GM21529 (cell line): ENCODE measurements at regions not wholly inside any gene's neighbourhood (a gene's known extent, or its start where the extent isn't known, plus 50 kb on each side); places are given as distances from the start of the nearest gene placed in this dataset.
"Not testable (repeated sequence)": the region's sequence is repeated elsewhere in the genome, so short reads cannot be mapped to it uniquely, and the experiment has no call there.

ENCODE experiments used
- ATAC-seq: cut with Tn5 transposase; IDR thresholded peaks from one replicate; pipeline ENCODE4 v1.9.1; 2021; ENCODE audit not compliant: unreplicated experiment

- no peak for ATAC-seq
Measured at GRCh38 chr3:18562364-18563154, 137.4 kb upstream of the SATB1 start.

DNA sequence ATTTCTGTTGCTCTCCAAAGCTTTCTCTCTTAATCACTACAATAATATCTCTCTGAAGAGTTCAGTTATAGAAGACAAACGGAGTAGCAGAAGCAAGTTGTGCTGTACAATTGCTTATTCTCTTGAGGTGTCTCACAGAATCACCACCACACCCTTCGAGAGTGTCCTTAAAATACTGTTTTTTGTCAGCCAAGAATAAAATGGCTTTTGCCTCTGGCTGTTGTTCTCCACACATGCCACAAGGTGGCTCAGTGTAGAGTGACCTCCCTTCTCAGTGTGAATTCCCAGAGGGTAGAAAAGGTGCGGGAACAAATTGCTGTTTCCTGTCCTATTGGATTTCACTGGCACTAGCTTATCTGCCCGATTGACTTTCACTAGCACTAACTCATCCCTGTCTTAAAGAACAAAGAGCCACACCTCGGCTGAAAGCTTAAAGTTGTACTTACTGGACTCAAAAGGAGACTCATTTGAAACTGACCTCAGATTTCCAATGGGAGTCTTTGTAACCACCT, 134.2 kb upstream of the SATB1 start:
- peak; percentile 55 for ATAC-seq

- no peak for ATAC-seq
Measured at GRCh38 chr3:18558507-18558906, 133.4 kb upstream of the SATB1 start.

- no peak for ATAC-seq
Measured at GRCh38 chr3:18557216-18557615, 132.1 kb upstream of the SATB1 start.

DNA sequence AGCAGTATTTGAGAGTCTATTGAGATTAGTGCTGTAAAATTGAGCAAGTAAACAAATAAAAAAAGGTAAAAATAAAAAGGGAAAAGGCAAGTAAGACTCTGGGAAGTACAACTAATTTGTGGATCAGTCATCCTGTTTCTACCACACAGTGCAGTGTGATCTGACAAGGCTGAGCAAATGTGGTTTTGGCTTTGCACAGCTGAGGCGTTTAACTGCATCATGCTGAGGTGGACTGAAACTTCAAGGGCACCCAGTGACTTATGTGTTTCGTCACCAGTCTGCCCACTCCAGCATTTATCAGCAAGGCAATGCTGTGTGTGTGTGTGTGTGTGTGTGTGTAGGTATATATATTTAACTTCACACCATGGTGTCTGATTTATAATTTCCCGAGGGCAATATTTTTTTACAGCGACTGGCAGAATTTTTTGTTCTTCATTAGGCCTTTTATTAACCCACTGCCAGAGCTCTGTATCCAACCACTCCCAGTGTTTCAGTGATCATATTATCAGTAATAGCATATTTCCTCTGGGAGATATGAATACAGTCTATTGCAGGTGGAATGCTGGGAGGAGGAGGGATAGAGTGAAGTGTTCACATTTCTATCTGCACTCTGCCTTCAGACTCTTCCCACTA, 131.5 kb upstream of the SATB1 start:
- peak; percentile 90 for ATAC-seq

DNA sequence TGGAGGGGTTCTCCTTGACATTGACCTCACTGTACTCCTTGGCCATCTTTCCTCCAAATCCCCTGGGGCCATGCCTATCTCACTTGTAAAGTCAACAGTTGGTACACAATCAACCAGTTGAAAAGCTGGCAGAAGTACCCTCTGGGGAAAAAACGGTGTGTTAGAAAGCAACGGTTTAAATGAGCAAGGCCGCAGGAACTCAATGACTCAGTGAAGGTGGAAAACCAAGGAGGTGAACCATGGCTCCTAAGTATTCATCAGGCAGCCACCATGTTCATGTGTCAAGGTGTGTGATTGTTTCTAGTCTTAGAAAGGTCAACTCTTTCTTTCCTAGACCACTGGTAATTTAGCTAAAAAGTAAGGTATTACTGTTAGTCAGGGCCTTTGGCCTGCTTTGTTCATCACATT, 130.9 kb upstream of the SATB1 start:
- ATAC-seq, result peak; percentile 26

DNA sequence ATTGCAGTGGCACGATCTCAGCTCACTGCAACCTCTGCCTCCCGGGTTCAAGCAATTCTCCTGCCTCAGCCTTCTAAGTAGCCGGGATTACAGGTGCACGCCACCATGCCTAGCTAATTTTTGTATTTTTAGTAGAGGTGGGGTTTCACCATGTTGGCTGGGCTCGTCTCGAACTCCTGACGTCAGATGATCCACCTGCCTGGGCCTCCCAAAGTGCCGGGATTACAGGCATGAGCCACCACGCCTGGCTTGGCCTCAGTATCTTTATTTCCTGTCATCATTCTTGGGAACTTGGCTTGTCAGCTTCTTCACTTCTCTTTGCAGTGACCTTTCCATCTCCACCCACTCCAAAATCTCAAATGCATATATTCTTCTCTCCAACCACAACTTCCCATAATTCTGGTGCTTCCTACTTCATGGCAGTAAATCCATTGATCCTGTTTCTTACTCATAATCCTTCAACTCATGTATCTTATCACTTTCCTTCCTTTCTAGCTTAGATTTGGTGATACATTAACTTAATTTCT, 127.5 kb upstream of the SATB1 start:
- not testable (repeated sequence) for ATAC-seq

GRCh38 chr3:18546632-18547031, 121.5 kb upstream of the SATB1 start:
- ATAC-seq, result no peak

DNA sequence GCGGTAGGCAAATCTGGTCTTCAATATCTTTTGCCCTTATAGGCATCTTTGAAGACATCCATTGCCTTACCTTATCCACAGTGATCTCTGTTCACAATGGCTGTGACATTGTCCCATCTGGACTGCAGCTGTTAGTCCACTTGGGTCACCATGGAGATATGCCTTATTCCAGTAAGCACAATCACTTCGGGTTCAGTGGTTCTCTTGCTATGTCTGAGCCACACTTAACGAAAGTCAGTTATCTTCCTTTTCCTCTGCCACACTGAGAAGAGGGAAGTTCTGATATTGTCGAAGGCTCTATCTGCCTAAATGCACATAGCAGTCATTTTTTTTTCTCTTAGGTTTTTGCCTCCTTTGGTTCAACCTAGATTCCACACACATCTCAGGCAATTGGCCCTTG, 119.0 kb upstream of the SATB1 start:
- ATAC-seq, result no peak

DNA sequence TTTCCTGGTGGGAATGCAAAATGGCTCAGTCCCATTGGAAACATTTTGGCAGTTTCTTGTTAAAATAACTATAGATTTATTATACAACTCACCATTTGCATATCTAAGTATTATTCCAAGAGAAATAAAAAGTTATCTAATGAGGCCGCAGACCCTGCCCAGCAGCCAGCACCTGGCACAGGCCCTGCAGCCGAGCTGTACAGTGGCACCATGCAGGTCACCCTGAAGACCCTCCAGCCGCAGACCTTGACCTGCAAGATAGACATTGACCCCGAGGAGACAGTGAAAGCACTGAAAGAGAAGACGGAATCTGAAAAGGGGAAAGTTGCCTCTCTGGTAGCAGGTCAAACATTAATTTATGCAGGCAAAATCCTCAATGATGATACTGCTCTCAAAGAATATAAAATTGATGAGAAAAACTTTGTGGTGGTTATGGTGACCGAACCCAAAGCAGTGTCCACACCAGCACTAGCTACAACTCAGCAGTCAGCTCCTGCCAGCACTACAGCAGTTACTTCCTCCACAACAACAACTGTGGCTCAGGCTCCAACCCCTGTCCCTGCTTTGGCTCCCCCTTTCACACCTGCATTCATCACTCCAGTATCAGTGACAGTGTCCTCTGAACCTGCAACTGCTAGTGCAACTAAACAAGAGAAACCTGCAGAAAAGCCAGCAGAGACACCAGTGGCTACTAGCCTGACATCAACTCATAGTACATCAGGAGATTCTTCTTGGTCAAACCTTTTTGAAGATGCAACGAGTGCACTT, 113.5 kb upstream of the SATB1 start:
- ATAC-seq, result no peak

DNA sequence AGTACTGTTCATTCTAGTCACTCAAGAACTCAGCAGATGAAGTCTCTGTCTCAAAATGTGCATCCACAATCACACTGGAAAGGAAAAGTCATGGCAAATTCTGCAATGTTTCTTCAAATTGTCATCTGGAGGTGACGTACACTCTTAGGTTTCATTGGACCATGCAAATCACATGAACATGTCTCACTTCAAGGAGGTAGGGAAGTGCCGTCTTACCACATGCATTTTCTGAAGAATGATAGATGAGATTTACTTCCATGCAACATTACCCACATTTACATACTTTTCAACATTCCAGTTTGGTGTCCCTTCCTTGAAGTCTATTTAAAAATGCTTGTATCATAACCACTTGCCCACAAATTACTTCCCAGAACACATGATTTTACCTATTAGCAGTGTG, 107.9 kb upstream of the SATB1 start:
- no peak for ATAC-seq

GRCh38 chr3:18531662-18532061, 106.5 kb upstream of the SATB1 start:
- ATAC-seq, result peak; percentile 94

GRCh38 chr3:18529631-18530030, 104.5 kb upstream of the SATB1 start:
- ATAC-seq, result no peak

GRCh38 chr3:18527691-18528090, 102.6 kb upstream of the SATB1 start:
- no peak for ATAC-seq

DNA sequence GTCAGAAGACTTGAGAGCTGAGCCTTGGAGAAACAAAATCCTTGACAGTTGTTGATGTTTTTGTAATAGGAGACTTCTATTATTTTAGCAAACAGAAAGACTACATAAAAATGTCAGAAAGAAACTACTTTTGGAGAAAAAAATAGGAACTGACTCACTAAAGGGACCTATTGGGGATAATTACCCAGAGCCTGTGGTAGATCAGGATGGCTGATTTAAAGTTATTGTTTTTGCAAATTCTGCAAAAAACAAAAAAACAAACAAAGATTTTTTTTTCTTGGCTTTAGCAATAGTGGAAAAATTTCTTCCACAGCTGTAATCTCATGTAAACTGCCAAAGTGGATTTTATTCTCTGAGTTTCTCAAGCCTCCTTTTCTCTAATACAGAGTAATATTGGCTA, 101.5 kb upstream of the SATB1 start:
- no peak for ATAC-seq

DNA sequence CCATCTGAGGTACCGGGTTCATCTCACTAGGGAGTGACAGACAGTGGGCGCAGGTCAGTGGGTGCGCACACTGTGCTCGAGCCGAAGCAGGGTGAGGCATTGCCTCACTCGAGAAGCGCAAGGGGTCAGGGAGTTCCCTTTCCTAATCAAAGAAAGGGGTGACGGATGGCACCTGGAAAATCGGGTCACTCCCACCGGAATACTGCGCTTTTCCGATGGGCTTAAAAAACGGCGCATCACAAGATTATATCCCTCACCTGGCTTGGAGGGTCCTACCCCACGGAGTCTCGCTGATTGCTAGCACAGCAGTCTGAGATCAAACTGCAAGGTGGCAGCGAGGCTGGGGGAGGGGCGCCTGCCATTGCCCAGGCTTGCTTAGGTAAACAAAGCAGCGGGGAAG, 91.0 kb upstream of the SATB1 start:
- ATAC-seq, result not testable (repeated sequence)

DNA sequence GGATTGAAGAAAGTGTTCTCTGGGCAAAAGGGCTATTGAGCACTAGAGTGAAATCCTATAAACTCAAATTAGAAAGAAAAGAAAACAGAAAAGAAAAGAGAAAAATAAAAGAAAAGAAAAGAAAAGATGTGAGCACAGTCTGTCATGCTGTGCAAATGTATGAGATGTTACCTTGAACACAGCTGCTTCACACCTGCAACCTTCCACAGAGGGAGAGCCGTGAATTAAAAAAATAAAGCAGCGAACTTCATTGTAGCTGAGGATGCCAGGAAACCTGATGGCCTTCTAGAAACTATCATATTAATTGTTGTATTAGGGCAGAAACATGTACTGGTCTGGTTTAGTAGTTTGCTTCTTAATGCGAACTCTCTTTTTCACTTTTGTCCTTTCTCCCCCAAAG, 88.0 kb upstream of the SATB1 start:
- no peak for ATAC-seq

DNA sequence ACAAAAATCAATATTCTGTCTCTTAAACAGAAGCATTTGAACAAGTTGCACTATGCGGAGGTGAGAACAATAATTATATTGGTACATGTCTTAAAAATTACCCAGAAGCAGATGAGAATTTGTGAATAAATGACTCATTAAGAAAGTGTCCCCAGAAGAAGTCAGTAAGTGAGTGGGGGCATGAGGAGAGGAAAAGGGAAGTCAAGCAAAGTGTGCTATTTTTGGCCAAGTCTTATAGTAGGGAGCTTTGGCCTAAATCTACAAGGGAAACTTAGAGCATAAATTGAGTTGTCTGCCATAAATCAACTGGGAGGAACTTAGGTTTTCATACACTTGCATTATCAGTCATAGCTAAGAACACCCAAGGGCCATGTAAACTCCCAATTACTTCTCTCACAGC, 86.9 kb upstream of the SATB1 start:
- ATAC-seq, result peak; percentile 59

- no peak for ATAC-seq
Measured at GRCh38 chr3:18510947-18511346, 85.8 kb upstream of the SATB1 start.

DNA sequence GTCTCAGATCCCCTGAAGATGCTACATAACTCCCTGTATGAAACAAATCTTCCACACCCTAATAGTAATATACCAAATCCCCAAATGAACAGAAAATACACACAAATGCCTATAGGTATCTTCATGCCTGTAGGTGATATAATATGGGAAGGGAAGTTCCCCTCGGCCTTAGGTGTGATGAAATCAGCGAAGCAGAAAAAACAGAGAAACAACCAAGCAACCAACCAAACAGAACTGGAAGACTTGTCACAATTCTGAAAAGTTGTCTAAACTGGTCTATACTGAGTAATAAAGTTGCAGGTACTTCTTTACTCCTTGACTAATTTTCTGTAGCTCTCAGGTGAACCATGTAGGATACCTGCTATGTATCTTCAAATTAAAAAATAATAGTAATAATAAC, 82.2 kb upstream of the SATB1 start:
- ATAC-seq, result no peak

GRCh38 chr3:18505056-18505455, 79.9 kb upstream of the SATB1 start:
- no peak for ATAC-seq
